Transverse colon (tissue), 4 donors: ENCODE measurements at regions not wholly inside any gene's neighbourhood (a gene's known extent, or its start where the extent isn't known, plus 50 kb on each side); places are given as distances from the start of the nearest gene placed in this dataset.

ENCODE experiments used
- POLR2A ChIP-seq: fragments of 450-650 bp; IDR thresholded peaks from one replicate; pipeline ENCODE4 v1.6.1; 2016; ENCODE audit warnings: antibody characterized with exemption, mild to moderate bottlenecking, moderate library complexity
- POLR2AphosphoS5 ChIP-seq, 3 donors: sonication (generic); formaldehyde crosslinking; IDR thresholded peaks; one replicate each; pipeline ENCODE4 v1.6.1; 2016; ENCODE audit warnings: antibody characterized with exemption in 3 of 3
- TF ChIP-seq, protein P1 (sequence below), 5 experiments: fragments of 200-600 bp in 3 of 5; fragments of 450-650 bp in 2 of 5; sonication (generic) in 3 of 5; IDR thresholded peaks; 1 replicate in 2 of 5; 2 replicates in 3 of 5; pipeline ENCODE4 v1.5.1; 2016 to 2017; ENCODE audit warnings: antibody characterized with exemption in 5 of 5, inconsistent platforms in 3 of 5, mild to moderate bottlenecking in 2 of 5, moderate library complexity in 1 of 5

- TF ChIP-seq, protein P1, sequence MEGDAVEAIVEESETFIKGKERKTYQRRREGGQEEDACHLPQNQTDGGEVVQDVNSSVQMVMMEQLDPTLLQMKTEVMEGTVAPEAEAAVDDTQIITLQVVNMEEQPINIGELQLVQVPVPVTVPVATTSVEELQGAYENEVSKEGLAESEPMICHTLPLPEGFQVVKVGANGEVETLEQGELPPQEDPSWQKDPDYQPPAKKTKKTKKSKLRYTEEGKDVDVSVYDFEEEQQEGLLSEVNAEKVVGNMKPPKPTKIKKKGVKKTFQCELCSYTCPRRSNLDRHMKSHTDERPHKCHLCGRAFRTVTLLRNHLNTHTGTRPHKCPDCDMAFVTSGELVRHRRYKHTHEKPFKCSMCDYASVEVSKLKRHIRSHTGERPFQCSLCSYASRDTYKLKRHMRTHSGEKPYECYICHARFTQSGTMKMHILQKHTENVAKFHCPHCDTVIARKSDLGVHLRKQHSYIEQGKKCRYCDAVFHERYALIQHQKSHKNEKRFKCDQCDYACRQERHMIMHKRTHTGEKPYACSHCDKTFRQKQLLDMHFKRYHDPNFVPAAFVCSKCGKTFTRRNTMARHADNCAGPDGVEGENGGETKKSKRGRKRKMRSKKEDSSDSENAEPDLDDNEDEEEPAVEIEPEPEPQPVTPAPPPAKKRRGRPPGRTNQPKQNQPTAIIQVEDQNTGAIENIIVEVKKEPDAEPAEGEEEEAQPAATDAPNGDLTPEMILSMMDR (IDR thresholded peaks at IDR 0.05), result no peak
- no peak for TF ChIP-seq POLR2A
- no peak for TF ChIP-seq POLR2AphosphoS5 (IDR thresholded peaks at IDR 0.05)
Observed at GRCh38 chr1:106063510-106063909, 993.0 kb upstream of the PRMT6 start.
